NCI-H2227 (cell line): ENCODE measurements at regions not wholly inside any gene's neighbourhood (a gene's known extent, or its start where the extent isn't known, plus 50 kb on each side); places are given as distances from the start of the nearest gene placed in this dataset.
"Not testable (repeated sequence)": the region's sequence is repeated elsewhere in the genome, so short reads cannot be mapped to it uniquely, and the experiment has no call there.

Experiments used
- DNase-seq: peaks from one replicate; lab custom pipeline; 2025; ENCODE audit not compliant: unreplicated experiment; lab: John Stamatoyannopoulos, UW

DNA sequence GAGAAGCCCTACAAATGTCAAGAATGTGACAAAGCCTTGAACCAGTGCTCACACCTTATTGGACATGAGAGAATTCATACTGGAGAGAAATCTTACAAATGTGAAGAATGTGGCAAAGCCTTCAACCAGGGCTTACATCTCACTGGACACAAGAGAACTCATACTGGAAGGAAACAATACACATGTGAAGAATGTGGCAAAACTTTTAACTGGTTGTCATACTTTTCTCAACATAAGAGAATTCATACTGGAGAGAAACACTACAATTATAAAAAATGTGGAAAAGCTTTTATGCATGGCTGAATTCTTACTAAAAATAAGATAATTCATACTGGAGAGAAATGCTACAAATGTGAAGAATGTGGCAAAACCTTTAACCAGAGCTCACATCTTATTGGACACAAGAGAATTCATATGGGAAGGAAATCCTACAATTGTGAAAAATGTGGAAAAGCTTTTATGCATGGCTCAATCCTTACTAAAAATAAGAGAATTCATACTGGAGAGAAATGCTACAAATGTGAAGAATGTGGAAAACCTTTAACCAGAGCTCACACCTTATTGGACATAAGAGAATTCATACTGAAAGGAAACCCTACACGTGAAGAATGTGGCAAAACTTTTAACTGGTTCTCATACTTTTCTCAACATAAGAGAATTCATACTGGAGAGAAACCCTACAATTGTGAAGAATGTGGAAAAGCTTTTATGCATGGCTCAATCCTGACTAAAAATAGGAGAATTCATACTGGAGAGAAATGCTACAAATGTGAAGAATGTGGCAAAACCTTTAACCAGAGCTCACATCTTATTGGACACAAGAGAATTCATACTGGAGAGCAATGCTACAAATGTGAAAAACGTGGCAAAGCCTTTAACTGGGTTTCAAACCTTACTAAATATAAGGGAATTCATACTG is 350.6 kb upstream of the NUPR2 start:
- not testable (repeated sequence) for DNase-seq

DNA sequence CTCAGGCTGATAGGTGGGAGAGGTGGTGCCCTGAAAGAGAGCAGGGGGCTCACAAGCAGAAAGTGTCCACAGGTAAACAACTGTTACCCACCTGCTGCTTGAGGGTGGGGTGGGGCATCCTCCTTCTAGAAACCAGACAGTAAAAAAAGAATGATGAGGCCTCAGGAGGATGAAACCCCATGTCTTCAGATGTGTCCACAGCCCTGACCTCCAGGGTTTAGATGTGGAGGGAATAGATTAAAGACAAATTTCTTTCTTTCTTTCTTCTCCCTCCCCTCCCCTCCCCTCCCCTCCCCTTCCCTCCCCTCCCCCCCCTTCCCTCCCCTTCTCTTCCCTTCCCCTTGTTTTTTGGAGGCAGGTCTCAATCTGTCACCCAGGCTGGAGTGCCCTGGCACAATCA is 333.5 kb upstream of the NUPR2 start:
- no peak for DNase-seq

- DNase-seq, result peak; percentile 88
Observed at GRCh38 chr7:56447864-56448693, 331.9 kb upstream of the NUPR2 start.

DNA sequence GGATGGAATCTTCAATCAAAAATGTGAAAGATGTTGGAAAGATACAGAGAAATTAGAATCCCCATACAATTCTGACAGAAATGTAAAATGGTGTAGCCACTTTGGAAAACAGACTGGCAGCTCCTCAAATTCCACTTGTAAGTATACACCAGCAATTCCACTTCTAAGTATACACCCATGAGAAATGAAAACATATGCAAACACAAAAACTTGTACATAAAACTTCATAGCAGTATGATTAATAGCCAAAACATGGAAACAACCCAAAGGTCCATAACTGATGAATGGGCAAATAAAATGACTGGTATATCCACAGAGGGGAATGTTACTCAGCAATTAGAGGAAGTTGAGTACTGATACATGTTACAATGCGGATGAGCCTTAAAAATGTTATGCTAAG is 304.3 kb upstream of the NUPR2 start:
- DNase-seq, result not testable (repeated sequence)

- no peak for DNase-seq
Observed at GRCh38 chr7:56375173-56375572, 259.0 kb upstream of the NUPR2 start.

- DNase-seq, result not testable (repeated sequence)
Observed at GRCh38 chr7:56374666-56375065, 258.4 kb upstream of the NUPR2 start.

DNA sequence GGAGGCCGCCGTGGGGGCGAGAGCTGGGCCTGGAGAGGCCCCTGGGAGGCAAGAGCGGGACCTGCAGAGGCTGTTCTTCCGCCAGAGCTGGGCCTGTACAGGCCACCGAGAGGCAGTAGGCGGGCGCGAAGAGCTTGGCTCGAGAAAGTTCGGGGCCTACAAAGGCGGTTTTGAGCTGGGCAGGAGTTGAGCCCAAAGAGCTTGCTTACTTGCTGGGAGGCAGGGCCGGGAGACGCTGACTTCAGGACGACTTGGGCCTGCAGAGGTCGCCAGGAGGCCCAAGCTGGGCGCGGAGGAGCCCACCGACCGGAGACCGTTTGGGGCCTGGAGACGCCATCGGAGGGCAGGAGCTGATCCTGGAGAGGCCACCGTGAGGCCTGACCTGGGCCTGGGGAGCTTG is 257.1 kb upstream of the NUPR2 start:
- not testable (repeated sequence) for DNase-seq

- not testable (repeated sequence) for DNase-seq
Observed at GRCh38 chr7:56371792-56372191, 255.6 kb upstream of the NUPR2 start.

DNA sequence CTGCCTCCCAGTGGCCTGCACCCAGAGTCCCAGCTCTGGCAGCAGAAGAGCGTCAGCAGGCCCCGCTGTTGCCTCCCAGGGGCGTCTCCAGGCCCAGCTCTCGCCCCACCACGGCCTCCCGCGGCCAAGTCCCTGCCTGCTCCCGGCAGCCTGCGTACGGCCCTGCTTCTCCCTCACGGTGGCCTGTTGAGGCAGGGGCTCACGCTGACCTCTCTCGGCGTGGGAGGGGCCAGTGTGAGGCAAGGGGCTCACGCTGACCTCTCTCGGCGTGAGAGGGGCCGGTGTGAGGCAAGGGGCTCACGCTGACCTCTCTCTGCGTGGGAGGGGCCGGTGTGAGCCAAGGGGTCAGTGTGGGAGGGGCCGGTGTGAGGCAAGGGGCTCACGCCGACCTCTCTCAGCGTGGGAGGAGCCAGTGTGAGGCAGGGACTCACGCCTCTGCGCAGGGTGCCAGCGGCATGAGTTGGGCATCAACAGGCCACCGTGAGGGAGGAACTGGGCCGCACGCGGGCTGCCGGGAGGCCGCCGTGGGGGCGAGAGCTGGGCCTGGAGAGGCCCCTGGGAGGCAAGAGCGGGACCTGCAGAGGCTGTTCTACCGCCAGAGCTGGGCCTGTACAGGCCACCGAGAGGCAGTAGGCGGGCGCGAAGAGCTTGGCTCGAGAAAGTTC is 254.1 kb upstream of the NUPR2 start:
- DNase-seq, result not testable (repeated sequence)

DNA sequence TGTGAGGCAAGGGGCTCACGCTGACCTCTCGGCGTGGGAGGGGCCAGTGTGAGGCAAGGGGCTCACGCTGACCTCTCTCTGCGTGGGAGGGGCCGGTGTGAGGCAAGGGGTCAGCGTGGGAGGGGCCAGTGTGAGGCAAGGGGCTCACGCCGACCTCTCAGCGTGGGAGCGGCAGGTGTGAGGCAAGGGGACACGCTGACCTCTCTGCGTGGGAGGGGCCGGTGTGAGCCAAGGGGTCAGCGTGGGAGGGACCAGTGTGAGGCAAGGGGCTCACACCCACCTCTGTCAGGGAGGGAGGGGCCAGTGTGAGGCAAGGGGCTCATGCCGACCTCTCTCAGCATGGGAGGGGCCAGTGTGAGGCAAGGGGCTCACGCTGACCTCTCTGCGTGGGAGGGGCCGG is 251.7 kb upstream of the NUPR2 start:
- DNase-seq, result not testable (repeated sequence)

GRCh38 chr7:56367411-56367810 is 251.2 kb upstream of the NUPR2 start:
- not testable (repeated sequence) for DNase-seq

DNA sequence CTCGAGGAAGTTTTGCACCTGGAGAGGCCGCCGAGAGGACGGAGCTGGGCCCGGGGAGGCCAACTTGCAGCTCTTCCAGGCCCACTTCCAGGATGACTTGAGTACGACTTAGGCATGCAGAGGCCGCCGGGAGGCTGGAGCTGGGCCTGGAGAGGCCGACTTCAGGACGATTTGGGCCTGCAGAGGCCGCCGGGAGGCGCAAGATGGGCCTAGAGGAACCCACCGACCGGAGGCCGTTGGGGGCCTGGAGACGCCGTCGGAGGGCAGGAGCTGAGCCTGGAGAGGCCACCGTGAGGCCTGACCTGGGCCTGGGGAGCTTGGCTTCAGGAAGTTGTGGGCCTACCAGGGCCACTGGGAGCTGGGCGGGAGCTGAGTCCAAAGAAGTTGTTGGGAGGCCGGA is 250.5 kb upstream of the NUPR2 start:
- not testable (repeated sequence) for DNase-seq

GRCh38 chr7:56352576-56352975 is 236.4 kb upstream of the NUPR2 start:
- DNase-seq, result not testable (repeated sequence)

DNA sequence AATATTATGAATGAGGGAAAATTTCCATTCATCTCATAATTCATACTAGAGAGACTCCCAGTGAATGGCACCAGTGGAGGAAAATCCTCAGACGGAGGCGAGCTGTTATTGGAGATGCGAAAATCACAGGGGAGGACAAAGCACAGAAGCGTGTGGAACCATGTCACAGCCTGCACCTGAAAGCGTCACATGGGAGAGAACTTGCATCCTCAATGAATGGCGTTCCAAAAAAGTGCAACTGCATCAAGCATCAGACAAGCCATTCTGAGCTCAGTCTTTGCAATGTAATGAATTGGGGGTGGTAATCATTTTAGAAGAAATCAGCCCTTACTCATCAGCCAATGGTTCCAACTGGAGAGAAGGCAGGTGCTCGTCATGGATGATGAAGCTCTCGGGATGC is 235.0 kb upstream of the NUPR2 start:
- not testable (repeated sequence) for DNase-seq

GRCh38 chr7:56348311-56348710 is 232.1 kb upstream of the NUPR2 start:
- DNase-seq, result not testable (repeated sequence)

GRCh38 chr7:56328327-56328726 is 212.1 kb upstream of the NUPR2 start:
- DNase-seq, result not testable (repeated sequence)

GRCh38 chr7:56290548-56290947 is 174.3 kb upstream of the NUPR2 start:
- DNase-seq, result no peak

GRCh38 chr7:56287429-56288138 is 171.4 kb upstream of the NUPR2 start:
- DNase-seq, result peak; percentile 73

DNA sequence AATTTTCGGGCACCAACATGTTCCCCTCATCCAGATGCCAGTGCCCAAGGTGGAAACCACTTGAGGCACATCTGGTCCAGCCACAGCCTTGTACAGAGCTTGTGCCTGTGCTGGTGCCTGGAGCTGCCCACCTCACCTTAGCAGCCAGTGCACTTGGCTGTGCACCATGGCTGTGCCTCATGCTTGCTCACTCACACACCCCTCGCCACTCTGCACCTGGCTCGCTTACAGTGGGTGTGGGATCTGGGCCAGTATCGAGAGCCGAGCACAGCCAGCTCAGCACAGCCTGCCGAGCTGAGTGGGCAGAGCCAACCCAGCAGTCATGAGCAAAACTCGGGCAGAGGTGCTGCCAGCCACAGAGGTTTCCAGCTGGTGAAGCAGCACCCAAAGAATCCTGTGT is 139.9 kb upstream of the NUPR2 start:
- DNase-seq, result no peak

GRCh38 chr7:56250135-56250534 is 133.9 kb upstream of the NUPR2 start:
- DNase-seq, result no peak

GRCh38 chr7:56229631-56230030 is 113.4 kb upstream of the NUPR2 start:
- peak; percentile 20 for DNase-seq
